SK-N-SH (cell line): ENCODE measurements at regions not wholly inside any gene's neighbourhood (a gene's known extent, or its start where the extent isn't known, plus 50 kb on each side); places are given as distances from the start of the nearest gene placed in this dataset.

Experiments used
- CTCF ChIA-PET: fragments of 300-600, 350-600 bp; formaldehyde crosslinking; extraction: SDS; loops from one replicate; lab custom pipeline; 2021; lab: Yijun Ruan, JAX
- POLR2A ChIA-PET: fragments of 350-600 bp; sonication (Branson Sonifier 250); formaldehyde crosslinking; extraction: SDS; loops from one replicate; lab custom pipeline; 2020; ENCODE audit warnings: antibody characterized with exemption, inconsistent platforms; lab: Yijun Ruan, JAX
- DNase-seq: peaks from one replicate; pipeline ENCODE4 v3.0.0; 2012
- H2AFZ ChIP-seq: fragments of 200-600 bp; sonication (generic); 2 replicates; pipeline ENCODE4 v1.8.1; 2016; ENCODE audit warnings: antibody characterized with exemption, mild to moderate bottlenecking, low read depth
- H3F3A ChIP-seq: fragments of 200-600 bp; sonication (generic); replicated peaks from 2 replicates; pipeline ENCODE3; 2016; ENCODE audit warnings: antibody characterized with exemption, mild to moderate bottlenecking; ENCODE audit not compliant: insufficient read depth
- H3K27ac ChIP-seq, 2 experiments: fragments of 200-500 bp in 1 of 2; fragments of 200-600 bp in 1 of 2; sonication (Bioruptor generic) in 1 of 2; sonication (generic), shearing (Covaris generic) in 1 of 2; 2 replicates each; pipeline versions ENCODE4 v1.5.1 to v1.6.1; 2014 to 2016; ENCODE audit warnings: low read depth in 2 of 2, inconsistent platforms in 1 of 2, low read length in 1 of 2, mild to moderate bottlenecking in 1 of 2, mixed read lengths in 1 of 2
- H3K27me3 ChIP-seq: fragments of 200-600 bp; sonication (generic), shearing (Covaris generic); 2 replicates; pipeline ENCODE4 v1.6.1; 2016; ENCODE audit warnings: mixed run types; ENCODE audit not compliant: insufficient read depth
- H3K36me3 ChIP-seq, 2 experiments: fragments of 200-500 bp in 1 of 2; fragments of 200-600 bp in 1 of 2; sonication (Bioruptor generic) in 1 of 2; sonication (generic) in 1 of 2; replicated peaks in 1 of 2; 2 replicates each; pipeline versions ENCODE3 to v1.5.1; 2014 to 2016; ENCODE audit warnings: low read length in 1 of 2, mild to moderate bottlenecking in 1 of 2; ENCODE audit not compliant: insufficient read depth in 2 of 2, control insufficient read depth in 1 of 2
- H3K4me1 ChIP-seq, 2 experiments: fragments of 200-500 bp in 1 of 2; fragments of 200-600 bp in 1 of 2; sonication (Bioruptor generic) in 1 of 2; sonication (generic), shearing (Covaris generic) in 1 of 2; 2 replicates each; pipeline versions ENCODE4 v1.5.1 to v1.6.1; 2014 to 2016; ENCODE audit warnings: low read depth in 1 of 2, low read length in 1 of 2, mixed run types in 1 of 2; ENCODE audit not compliant: insufficient read depth in 2 of 2, control insufficient read depth in 1 of 2
- H3K4me2 ChIP-seq: fragments of 200-600 bp; sonication (generic), shearing (Covaris generic); 2 replicates; pipeline ENCODE4 v1.6.1; 2017; ENCODE audit warnings: mixed run types
- H3K4me3 ChIP-seq, 2 experiments: fragments of 200-500 bp in 1 of 2; fragments of 200-600 bp in 1 of 2; sonication (Bioruptor generic) in 1 of 2; sonication (generic), shearing (Covaris generic) in 1 of 2; 2 replicates each; pipeline versions ENCODE4 v1.5.1 to v1.8.1; 2014 to 2016; ENCODE audit warnings: low read depth in 2 of 2, inconsistent platforms in 1 of 2, low read length in 1 of 2, mild to moderate bottlenecking in 1 of 2, mixed read lengths in 1 of 2, moderate library complexity in 1 of 2
- H3K79me2 ChIP-seq: fragments of 200-600 bp; sonication (generic); 2 replicates; pipeline ENCODE4 v1.8.1; 2017; ENCODE audit warnings: mild to moderate bottlenecking; ENCODE audit not compliant: insufficient read depth
- H3K9ac ChIP-seq: fragments of 200-600 bp; sonication (generic); 2 replicates; pipeline ENCODE4 v1.6.1; 2017; ENCODE audit warnings: mixed run types
- H3K9me2 ChIP-seq: fragments of 200-600 bp; sonication (generic); 2 replicates; pipeline ENCODE4 v1.6.1; 2017; ENCODE audit warnings: mixed run types
- H3K9me3 ChIP-seq: fragments of 200-600 bp; sonication (generic); 2 replicates; pipeline ENCODE4 v1.6.1; 2017; ENCODE audit warnings: mixed run types, mild to moderate bottlenecking, moderate library complexity
- H4K20me1 ChIP-seq: fragments of 200-600 bp; sonication (generic); 2 replicates; pipeline ENCODE4 v1.6.1; 2017; ENCODE audit warnings: mild to moderate bottlenecking, mixed run types; ENCODE audit not compliant: insufficient read depth
- CHD2 ChIP-seq: fragments of 150-350 bp; IDR thresholded peaks from 2 replicates; pipeline ENCODE4 v1.6.1; 2018; ENCODE audit warnings: low read length; ENCODE audit not compliant: partially characterized antibody
- ELF1 ChIP-seq: IDR thresholded peaks from 2 replicates; pipeline ENCODE4 v1.4.0; 2012
- EP300 ChIP-seq, 2 experiments: IDR thresholded peaks; 2 replicates each; pipeline versions ENCODE4 v1.4.0 to v1.6.1; 2012; ENCODE audit warnings: borderline replicate concordance in 1 of 2, low read depth in 1 of 2, low read length in 1 of 2
- GATA2 ChIP-seq: sonication (generic); formaldehyde crosslinking; IDR thresholded peaks from 2 replicates; pipeline ENCODE4 v1.5.0; 2020; ENCODE audit warnings: mild to moderate bottlenecking, missing genetic modification reagents
- JUND ChIP-seq: IDR thresholded peaks from 2 replicates; pipeline ENCODE4 v1.4.0; 2012
- MEF2A ChIP-seq: IDR thresholded peaks from 2 replicates; pipeline ENCODE4 v1.4.0; 2012; ENCODE audit warnings: low read depth, borderline replicate concordance
- NFIC ChIP-seq: IDR thresholded peaks from 2 replicates; pipeline ENCODE4 v1.4.0; 2012; ENCODE audit warnings: borderline replicate concordance
- NRF1 ChIP-seq: IDR thresholded peaks from 2 replicates; pipeline ENCODE4 v1.6.1; 2012; ENCODE audit warnings: low read depth, mild to moderate bottlenecking, low read length
- RCOR1 ChIP-seq: fragments of 150-350 bp; IDR thresholded peaks from 2 replicates; pipeline ENCODE4 v1.6.1; 2017; ENCODE audit warnings: antibody characterized with exemption, low read length
- RXRA ChIP-seq: IDR thresholded peaks from 2 replicates; pipeline ENCODE4 v1.4.0; 2012; ENCODE audit warnings: low read depth, mild to moderate bottlenecking, borderline replicate concordance
- SIN3A ChIP-seq: IDR thresholded peaks from 2 replicates; pipeline ENCODE4 v1.6.1; 2012; ENCODE audit warnings: low read depth, mild to moderate bottlenecking, low read length, moderate library complexity, borderline replicate concordance
- TAF1 ChIP-seq: IDR thresholded peaks from 2 replicates; pipeline ENCODE4 v1.6.1; 2012; ENCODE audit warnings: low read depth, mild to moderate bottlenecking, low read length, moderate library complexity, borderline replicate concordance
- TCF12 ChIP-seq: IDR thresholded peaks from 2 replicates; pipeline ENCODE4 v1.4.0; 2012
- TEAD4 ChIP-seq: IDR thresholded peaks from 2 replicates; pipeline ENCODE4 v1.4.0; 2012; ENCODE audit warnings: mild to moderate bottlenecking, borderline replicate concordance; ENCODE audit not compliant: insufficient read depth
- WGBS: methylation state at CpG from one replicate; pipeline ENCODE4 v1.1.6; 2017; ENCODE audit warnings: low lambda C conversion rate; 5-methylcytosine and 5-hydroxymethylcytosine counted together
- TF ChIP-seq, protein P1 (sequence below): IDR thresholded peaks from 2 replicates; pipeline ENCODE4 v1.4.0; 2012; ENCODE audit warnings: low read depth, borderline replicate concordance
- TF ChIP-seq, protein P2 (sequence below): IDR thresholded peaks from 2 replicates; pipeline ENCODE4 v1.6.1; 2012; ENCODE audit warnings: mild to moderate bottlenecking, low read depth, low read length, moderate library complexity
- TF ChIP-seq, protein P3 (sequence below): IDR thresholded peaks from 2 replicates; pipeline ENCODE4; 2012
- TF ChIP-seq, protein P4 (sequence below): IDR thresholded peaks from 2 replicates; pipeline ENCODE4 v1.4.0; 2012; ENCODE audit warnings: low read depth, borderline replicate concordance
- TF ChIP-seq, protein P5 (sequence below): fragments of 150-350 bp; IDR thresholded peaks from 2 replicates; pipeline ENCODE4 v1.6.1; 2016; ENCODE audit warnings: mild to moderate bottlenecking, low read depth, low read length

DNA sequence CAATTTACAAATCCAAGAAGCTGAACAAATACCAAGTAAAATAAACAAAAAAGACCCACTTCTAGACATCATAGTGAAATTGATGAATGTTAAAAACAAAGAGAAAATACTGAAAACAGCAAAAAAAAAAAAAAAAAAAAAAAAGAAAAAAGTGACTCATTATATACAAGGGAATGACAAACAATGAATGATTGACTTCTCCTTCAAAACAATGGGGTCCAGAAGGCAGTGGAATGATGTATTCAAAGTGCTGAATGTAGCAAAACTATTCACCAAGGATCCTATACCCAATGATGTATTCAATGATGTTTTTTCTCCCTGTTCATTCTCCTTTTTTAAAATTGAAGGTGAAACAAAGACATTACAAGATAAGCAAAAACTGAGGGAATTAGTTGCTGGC, 650.0 kb downstream of the UTRN start:
- TF ChIP-seq RXRA, result no peak
- TF ChIP-seq, protein P1, sequence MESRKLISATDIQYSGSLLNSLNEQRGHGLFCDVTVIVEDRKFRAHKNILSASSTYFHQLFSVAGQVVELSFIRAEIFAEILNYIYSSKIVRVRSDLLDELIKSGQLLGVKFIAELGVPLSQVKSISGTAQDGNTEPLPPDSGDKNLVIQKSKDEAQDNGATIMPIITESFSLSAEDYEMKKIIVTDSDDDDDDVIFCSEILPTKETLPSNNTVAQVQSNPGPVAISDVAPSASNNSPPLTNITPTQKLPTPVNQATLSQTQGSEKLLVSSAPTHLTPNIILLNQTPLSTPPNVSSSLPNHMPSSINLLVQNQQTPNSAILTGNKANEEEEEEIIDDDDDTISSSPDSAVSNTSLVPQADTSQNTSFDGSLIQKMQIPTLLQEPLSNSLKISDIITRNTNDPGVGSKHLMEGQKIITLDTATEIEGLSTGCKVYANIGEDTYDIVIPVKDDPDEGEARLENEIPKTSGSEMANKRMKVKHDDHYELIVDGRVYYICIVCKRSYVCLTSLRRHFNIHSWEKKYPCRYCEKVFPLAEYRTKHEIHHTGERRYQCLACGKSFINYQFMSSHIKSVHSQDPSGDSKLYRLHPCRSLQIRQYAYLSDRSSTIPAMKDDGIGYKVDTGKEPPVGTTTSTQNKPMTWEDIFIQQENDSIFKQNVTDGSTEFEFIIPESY, result no peak
- TF ChIP-seq TAF1, result no peak
- TF ChIP-seq, protein P2, sequence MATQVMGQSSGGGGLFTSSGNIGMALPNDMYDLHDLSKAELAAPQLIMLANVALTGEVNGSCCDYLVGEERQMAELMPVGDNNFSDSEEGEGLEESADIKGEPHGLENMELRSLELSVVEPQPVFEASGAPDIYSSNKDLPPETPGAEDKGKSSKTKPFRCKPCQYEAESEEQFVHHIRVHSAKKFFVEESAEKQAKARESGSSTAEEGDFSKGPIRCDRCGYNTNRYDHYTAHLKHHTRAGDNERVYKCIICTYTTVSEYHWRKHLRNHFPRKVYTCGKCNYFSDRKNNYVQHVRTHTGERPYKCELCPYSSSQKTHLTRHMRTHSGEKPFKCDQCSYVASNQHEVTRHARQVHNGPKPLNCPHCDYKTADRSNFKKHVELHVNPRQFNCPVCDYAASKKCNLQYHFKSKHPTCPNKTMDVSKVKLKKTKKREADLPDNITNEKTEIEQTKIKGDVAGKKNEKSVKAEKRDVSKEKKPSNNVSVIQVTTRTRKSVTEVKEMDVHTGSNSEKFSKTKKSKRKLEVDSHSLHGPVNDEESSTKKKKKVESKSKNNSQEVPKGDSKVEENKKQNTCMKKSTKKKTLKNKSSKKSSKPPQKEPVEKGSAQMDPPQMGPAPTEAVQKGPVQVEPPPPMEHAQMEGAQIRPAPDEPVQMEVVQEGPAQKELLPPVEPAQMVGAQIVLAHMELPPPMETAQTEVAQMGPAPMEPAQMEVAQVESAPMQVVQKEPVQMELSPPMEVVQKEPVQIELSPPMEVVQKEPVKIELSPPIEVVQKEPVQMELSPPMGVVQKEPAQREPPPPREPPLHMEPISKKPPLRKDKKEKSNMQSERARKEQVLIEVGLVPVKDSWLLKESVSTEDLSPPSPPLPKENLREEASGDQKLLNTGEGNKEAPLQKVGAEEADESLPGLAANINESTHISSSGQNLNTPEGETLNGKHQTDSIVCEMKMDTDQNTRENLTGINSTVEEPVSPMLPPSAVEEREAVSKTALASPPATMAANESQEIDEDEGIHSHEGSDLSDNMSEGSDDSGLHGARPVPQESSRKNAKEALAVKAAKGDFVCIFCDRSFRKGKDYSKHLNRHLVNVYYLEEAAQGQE, result no peak
- no peak for TF ChIP-seq GATA2 (CRISPR knock-in tag)
- no peak for TF ChIP-seq JUND
- TF ChIP-seq, protein P3, sequence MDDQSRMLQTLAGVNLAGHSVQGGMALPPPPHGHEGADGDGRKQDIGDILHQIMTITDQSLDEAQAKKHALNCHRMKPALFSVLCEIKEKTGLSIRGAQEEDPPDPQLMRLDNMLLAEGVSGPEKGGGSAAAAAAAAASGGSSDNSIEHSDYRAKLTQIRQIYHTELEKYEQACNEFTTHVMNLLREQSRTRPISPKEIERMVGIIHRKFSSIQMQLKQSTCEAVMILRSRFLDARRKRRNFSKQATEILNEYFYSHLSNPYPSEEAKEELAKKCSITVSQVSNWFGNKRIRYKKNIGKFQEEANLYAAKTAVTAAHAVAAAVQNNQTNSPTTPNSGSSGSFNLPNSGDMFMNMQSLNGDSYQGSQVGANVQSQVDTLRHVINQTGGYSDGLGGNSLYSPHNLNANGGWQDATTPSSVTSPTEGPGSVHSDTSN, result no peak
- TF ChIP-seq, protein P4, sequence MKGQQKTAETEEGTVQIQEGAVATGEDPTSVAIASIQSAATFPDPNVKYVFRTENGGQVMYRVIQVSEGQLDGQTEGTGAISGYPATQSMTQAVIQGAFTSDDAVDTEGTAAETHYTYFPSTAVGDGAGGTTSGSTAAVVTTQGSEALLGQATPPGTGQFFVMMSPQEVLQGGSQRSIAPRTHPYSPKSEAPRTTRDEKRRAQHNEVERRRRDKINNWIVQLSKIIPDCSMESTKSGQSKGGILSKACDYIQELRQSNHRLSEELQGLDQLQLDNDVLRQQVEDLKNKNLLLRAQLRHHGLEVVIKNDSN, result no peak
- TF ChIP-seq, all 33 proteins: peak for 0
- Histone ChIP-seq H3F3A (no peaks in the 10 kb centered on the region), H3K4me1 (no peaks in the 10 kb centered on the region; a peak in 1 of 4 replicates), H3K9ac (no peak overlapping the region), H2AFZ (no peak overlapping the region), H3K36me3 (no peaks in the 10 kb centered on the region), H3K9me3 (no peaks in the 10 kb centered on the region), H4K20me1 (no peaks in the 10 kb centered on the region), H3K27me3 (no peaks in the 10 kb centered on the region), H3K4me3 (no peak overlapping the region), H3K79me2 (no peaks in the 10 kb centered on the region), H3K4me2 (no peak overlapping the region), H3K9me2 (no peaks in the 10 kb centered on the region), H3K27ac (no peak overlapping the region)
- CTCF ChIA-PET, result no interaction called here
- POLR2A ChIA-PET, result no interaction called here
- no peak for DNase-seq

DNA sequence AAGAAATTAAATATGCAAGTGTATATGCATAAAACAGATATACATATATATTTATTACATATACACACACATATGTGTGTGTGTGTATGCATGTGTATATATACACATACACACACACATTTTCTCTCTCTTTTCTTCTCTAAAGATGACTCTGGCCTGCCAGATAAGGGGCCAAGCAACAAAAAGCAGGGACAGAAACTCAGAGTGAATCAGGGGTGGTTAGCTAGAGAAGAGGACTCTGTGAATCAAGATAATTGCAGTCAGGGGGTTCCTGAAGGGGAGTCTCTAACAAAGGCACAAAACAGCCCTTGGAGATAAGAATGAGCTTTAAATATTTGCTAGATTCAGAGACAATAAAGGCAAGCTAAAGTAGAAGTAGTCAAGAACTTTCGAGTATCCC, 650.5 kb downstream of the UTRN start:
- DNase-seq, result no peak
- Histone ChIP-seq H4K20me1 (no peaks in the 10 kb centered on the region), H3K4me3 (no peak overlapping the region), H3K4me1 (no peaks in the 10 kb centered on the region; a peak in 1 of 4 replicates), H3K79me2 (no peaks in the 10 kb centered on the region), H2AFZ (no peak overlapping the region), H3K36me3 (no peaks in the 10 kb centered on the region), H3K27me3 (no peaks in the 10 kb centered on the region), H3K9me3 (no peaks in the 10 kb centered on the region), H3K27ac (no peak overlapping the region), H3K9ac (no peak overlapping the region), H3K4me2 (no peak overlapping the region), H3K9me2 (no peaks in the 10 kb centered on the region), H3F3A (no peaks in the 10 kb centered on the region)
- ChIA-PET CTCF (no interaction called here), POLR2A (no interaction called here)
- WGBS, result 80% methylated on average over 1 of the region's 1 CpG
- TF ChIP-seq MEF2A, result no peak
- TF ChIP-seq, protein P5, sequence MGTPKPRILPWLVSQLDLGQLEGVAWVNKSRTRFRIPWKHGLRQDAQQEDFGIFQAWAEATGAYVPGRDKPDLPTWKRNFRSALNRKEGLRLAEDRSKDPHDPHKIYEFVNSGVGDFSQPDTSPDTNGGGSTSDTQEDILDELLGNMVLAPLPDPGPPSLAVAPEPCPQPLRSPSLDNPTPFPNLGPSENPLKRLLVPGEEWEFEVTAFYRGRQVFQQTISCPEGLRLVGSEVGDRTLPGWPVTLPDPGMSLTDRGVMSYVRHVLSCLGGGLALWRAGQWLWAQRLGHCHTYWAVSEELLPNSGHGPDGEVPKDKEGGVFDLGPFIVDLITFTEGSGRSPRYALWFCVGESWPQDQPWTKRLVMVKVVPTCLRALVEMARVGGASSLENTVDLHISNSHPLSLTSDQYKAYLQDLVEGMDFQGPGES, result no peak
- TF ChIP-seq ELF1, result no peak
- no peak for TF ChIP-seq TCF12
- no peak for TF ChIP-seq NFIC
- TF ChIP-seq, protein P4, result no peak
- no peak for TF ChIP-seq NRF1
- no peak for TF ChIP-seq CHD2
- TF ChIP-seq GATA2 (CRISPR knock-in tag), result no peak
- no peak for TF ChIP-seq RCOR1
- TF ChIP-seq TEAD4, result no peak
- no peak for TF ChIP-seq TAF1
- TF ChIP-seq SIN3A, result no peak
- TF ChIP-seq EP300 (IDR thresholded peaks at IDR 0.05; ENCODE audit: borderline replicate concordance in 1 of 2, low read depth in 1 of 2, low read length in 1 of 2), result no peak
